GM12873 (cell line): ENCODE measurements at regions not wholly inside any gene's neighbourhood (a gene's known extent, or its start where the extent isn't known, plus 50 kb on each side); places are given as distances from the start of the nearest gene placed in this dataset.

Experiments
- TF ChIP-seq, protein P1 (sequence below): IDR thresholded peaks from 2 replicates; pipeline ENCODE4 v1.5.1; 2012; ENCODE audit warnings: low read depth, mild to moderate bottlenecking, moderate library complexity, low read length, control low read depth; ENCODE audit not compliant: insufficient read depth; ENCODE audit errors: missing control alignments

DNA sequence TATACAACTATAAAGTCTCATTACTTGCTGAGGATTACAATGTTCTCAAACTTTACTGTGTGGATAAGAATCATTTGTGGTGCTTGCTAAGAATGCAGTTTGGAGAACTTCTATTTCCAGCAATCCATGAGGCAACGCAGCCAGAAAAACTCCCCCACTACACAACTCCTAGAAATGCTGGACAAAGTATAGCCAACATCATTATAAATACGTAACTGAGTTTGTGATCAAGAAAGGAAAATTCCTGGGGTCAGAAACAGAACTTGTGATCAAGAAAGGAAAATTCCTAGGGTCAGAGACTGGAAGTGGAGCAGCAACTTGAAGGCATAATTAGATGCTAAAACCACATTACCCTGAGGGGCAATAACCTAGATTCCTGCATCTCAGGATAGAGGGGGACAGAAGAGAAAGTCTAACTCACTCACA is 81.1 kb downstream of the MAT2B start:
- TF ChIP-seq, protein P1, sequence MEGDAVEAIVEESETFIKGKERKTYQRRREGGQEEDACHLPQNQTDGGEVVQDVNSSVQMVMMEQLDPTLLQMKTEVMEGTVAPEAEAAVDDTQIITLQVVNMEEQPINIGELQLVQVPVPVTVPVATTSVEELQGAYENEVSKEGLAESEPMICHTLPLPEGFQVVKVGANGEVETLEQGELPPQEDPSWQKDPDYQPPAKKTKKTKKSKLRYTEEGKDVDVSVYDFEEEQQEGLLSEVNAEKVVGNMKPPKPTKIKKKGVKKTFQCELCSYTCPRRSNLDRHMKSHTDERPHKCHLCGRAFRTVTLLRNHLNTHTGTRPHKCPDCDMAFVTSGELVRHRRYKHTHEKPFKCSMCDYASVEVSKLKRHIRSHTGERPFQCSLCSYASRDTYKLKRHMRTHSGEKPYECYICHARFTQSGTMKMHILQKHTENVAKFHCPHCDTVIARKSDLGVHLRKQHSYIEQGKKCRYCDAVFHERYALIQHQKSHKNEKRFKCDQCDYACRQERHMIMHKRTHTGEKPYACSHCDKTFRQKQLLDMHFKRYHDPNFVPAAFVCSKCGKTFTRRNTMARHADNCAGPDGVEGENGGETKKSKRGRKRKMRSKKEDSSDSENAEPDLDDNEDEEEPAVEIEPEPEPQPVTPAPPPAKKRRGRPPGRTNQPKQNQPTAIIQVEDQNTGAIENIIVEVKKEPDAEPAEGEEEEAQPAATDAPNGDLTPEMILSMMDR = no peak

DNA sequence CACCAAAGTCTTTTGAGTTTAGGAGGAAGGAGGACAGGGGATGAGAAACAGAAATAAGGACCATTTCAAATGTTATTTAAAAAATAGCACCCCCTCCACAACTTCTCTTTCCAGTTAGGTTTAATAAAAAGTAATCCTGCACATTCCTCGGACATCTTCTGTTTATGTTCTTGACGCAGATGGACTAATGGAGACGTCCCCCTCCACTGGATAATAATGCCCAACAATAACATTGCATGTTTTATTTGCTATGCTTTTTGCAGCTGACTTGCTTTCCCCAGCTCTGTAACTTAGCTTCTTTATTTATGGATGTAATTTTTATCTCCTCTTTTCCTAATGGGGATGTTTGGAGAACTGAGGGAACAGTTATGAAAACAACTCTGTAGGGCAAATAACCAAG is 89.5 kb downstream of the MAT2B start:
- TF ChIP-seq, protein P1 = no peak

DNA sequence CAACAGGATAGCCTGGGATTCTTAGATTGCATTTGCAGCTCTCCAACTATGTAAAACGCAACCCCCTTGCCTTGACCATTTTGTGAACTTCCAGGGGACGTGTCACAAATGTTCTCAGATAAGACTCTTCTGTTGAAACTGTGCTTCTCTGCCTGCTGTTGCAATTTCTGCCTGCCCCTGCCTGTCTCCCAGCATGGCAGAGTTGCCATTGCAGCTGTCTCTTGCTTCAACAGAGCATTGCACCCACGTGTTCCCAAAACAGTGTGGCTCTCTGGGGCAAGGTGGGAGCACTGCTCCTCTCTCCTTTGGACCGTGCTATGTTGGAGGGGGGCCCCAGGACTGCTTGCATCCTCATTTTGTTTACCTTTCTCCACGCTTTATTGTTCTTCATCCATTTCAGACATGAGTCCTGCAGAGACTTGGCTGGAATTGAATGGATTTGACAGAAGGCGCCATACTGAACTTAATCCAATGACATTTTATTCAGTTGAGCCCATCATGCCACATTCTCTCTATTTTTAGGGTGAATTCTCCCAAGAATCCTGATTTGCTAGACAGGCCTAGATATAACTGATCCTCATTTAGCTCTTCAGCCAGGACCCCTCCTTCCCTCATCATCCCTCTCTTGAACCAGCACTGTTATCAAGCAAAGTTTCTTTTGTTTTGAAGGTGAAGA is 90.7 kb downstream of the MAT2B start:
- TF ChIP-seq, protein P1 = no peak

DNA sequence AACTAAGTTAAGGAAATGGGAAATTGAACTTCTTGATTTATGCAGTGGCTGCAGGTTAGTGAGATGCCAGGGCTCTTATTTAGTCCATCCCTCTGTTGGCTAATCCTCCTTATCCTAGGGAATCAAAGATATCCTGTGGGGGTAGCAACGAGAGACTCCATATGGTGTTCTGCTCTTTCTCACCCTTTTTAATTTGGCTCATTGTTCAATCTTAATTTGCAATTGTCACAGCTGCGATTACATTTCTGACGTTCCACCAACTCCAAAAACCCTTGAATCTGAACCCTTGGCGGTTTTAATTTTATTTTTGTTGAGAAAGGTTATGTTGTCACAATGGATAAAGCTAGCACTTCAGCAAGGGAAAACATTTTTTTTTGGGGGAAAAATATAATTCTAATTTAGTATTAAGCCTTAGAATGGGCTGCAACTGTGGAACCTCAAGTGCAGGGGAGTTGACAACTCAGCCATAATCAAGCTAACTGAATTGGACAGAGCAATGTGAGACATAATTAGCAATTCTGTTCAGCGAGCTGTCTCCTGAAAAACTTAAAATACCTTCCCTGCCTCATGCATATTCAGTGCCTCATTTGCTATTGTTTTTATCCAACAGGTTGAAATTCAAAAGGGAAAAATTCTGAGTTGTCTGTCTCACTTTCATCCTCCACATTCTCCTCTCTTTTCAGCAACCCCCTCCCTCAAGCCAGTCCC is 91.3 kb downstream of the MAT2B start:
- TF ChIP-seq, protein P1 = no peak

DNA sequence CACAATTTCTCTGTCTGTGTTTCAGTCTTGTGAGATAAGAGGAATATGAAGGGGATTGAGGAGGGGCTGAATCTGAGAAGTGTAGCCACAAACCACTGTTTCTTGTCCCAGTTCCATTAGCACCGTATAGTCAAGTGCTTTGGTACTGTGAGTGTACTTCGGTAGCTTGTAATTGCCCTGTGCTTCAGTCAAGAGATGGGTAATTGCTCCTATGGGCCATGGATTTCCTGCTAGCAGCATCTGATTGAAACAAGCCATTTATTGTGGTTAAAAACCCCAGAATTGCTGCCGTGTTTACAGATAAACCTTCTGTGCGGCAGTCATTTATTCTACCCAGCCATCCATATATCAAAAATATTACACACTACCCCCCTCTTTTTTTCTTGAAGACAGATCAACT is 98.6 kb downstream of the MAT2B start:
- TF ChIP-seq, protein P1 = no peak

DNA sequence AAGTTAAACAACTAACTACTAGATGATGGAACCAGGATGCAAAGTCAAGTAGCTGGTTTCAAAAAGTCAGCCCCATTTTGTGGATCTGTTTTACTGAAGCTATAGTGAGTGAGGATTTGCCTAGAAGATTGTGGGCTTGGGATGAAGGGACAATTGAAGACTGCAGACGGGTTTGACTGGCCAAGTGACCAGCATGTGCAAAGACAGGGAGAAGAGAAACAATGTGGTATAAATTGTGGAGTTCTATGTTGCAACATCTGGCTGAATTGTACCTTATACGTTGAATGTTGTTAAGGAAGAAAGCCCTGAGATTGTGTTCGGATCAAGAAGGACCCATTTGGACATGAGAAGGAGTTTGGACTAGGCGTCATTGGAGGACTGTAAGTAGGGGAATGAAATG is 101.8 kb downstream of the MAT2B start:
- TF ChIP-seq, protein P1 = no peak

DNA sequence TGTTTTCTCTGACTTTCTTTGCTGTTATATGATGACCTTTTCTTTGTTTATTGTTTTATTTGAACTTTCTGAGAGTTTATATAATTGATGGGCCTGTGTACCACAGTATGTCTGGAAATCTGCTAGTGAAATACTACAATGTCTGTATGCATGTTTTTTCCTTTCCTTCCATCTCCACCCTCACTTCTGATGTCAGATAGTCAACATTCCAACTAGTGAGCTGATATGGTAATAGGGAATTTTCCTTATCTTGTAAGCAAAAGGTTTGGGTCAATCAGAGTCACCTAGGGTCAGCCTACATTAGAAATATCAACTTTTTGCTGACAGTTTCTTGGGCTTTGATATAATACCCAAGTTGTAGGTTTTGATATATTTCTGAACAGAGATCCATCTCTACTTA is 103.2 kb downstream of the MAT2B start:
- TF ChIP-seq, protein P1 = no peak
